ENCODE measurements at regions not wholly inside any gene's neighbourhood (a gene's known extent, or its start where the extent isn't known, plus 50 kb on each side); places are given as distances from the start of the nearest gene placed in this dataset.

- TF ChIP-seq MXD4 (CRISPR knock-in tag; IDR thresholded peaks at IDR 0.05; ENCODE audit: borderline replicate concordance): no peak
- TF ChIP-seq E2F5 (CRISPR knock-in tag; IDR thresholded peaks at IDR 0.05): no peak
- no peak for TF ChIP-seq ZBTB43 (CRISPR knock-in tag; IDR thresholded peaks at IDR 0.05)
- TF ChIP-seq CTCF (IDR thresholded peaks at IDR 0.05): no peak
- no peak for TF ChIP-seq RORB (CRISPR knock-in tag; IDR thresholded peaks at IDR 0.05)
- no peak for TF ChIP-seq CBFB (CRISPR knock-in tag; IDR thresholded peaks at IDR 0.05; ENCODE audit: low read depth)
- no peak for TF ChIP-seq FOXP4 (CRISPR knock-in tag; IDR thresholded peaks at IDR 0.05)
- no peak for TF ChIP-seq PREB (CRISPR knock-in tag; IDR thresholded peaks at IDR 0.05; ENCODE audit: borderline replicate concordance)
These were observed 607.4 kb upstream of the JAG1 start for GRCh38 chr20:11281240-11281639.
